Upper lobe of left lung (tissue), 6 donors: ENCODE measurements at regions not wholly inside any gene's neighbourhood (a gene's known extent, or its start where the extent isn't known, plus 50 kb on each side); places are given as distances from the start of the nearest gene placed in this dataset.
"Not testable (repeated sequence)": the region's sequence is repeated elsewhere in the genome, so short reads cannot be mapped to it uniquely, and the experiment has no call there.

Experiments
- ATAC-seq, 2 donors: fragments of 200-7000 bp; cut with Tn5 transposase; one replicate each; pipeline ENCODE4 v1.9.1; 2022; ENCODE audit warnings: mild to moderate bottlenecking in 2 of 2, moderate library complexity in 2 of 2; ENCODE audit not compliant: low FRiP score in 2 of 2
- DNase-seq, 2 donors: peaks; one replicate each; pipeline ENCODE4 v3.0.0-alpha.2; 2019 to 2020
- H3K27ac ChIP-seq, 4 donors: fragments of 200-600 bp; sonication (generic); one replicate each; pipeline ENCODE4 v1.5.1; 2016 to 2019
- H3K27me3 ChIP-seq, 4 donors: fragments of 200-600 bp; sonication (generic); one replicate each; pipeline ENCODE4 v1.5.1; 2017 to 2019
- H3K36me3 ChIP-seq, 4 donors: fragments of 200-600 bp; sonication (generic); one replicate each; pipeline ENCODE4 v1.5.1; 2016 to 2019
- H3K4me1 ChIP-seq, 4 donors: fragments of 200-600 bp; sonication (generic); one replicate each; pipeline ENCODE4 v1.5.1; 2018 to 2019
- H3K4me3 ChIP-seq, 4 donors: fragments of 200-600 bp; sonication (generic); one replicate each; pipeline ENCODE4 v1.5.1; 2017 to 2019; ENCODE audit warnings: mild to moderate bottlenecking in 2 of 4, moderate library complexity in 1 of 4
- H3K9me3 ChIP-seq, 4 donors: fragments of 200-600 bp; sonication (generic); one replicate each; pipeline ENCODE4 v1.5.1; 2018 to 2019
- CTCF ChIP-seq, 6 experiments: fragments of 450-650 bp in 4 of 6; fragments of 200-600 bp in 2 of 6; sonication (generic) in 2 of 6; IDR thresholded peaks; one replicate each; pipeline ENCODE4 v1.5.1; 2016 to 2019; ENCODE audit warnings: antibody characterized with exemption in 6 of 6
- EP300 ChIP-seq, 4 donors: sonication (generic); formaldehyde crosslinking; IDR thresholded peaks; one replicate each; pipeline ENCODE4 v1.5.1; 2017; ENCODE audit warnings: antibody characterized with exemption in 4 of 4, control low read depth in 2 of 4
- POLR2A ChIP-seq, 4 donors: fragments of 450-650 bp; IDR thresholded peaks; one replicate each; pipeline ENCODE4 v1.5.1; 2016 to 2017; ENCODE audit warnings: antibody characterized with exemption in 4 of 4, mild to moderate bottlenecking in 2 of 4
- POLR2AphosphoS5 ChIP-seq, 2 donors: sonication (generic); formaldehyde crosslinking; IDR thresholded peaks; one replicate each; pipeline ENCODE4 v1.5.1; 2017; ENCODE audit warnings: antibody characterized with exemption in 2 of 2
- WGBS, 2 donors: methylation state at CpG; one replicate each; pipeline ENCODE4 v1.1.5; 2017 to 2018; 5-methylcytosine and 5-hydroxymethylcytosine counted together
- donor health status: DM: no; HTN: no; CAD: no; lungs with moderate emphysema.
- donor health status: DM: no; HTN: yes; CAD: no; lungs with severe emphysema.

DNA sequence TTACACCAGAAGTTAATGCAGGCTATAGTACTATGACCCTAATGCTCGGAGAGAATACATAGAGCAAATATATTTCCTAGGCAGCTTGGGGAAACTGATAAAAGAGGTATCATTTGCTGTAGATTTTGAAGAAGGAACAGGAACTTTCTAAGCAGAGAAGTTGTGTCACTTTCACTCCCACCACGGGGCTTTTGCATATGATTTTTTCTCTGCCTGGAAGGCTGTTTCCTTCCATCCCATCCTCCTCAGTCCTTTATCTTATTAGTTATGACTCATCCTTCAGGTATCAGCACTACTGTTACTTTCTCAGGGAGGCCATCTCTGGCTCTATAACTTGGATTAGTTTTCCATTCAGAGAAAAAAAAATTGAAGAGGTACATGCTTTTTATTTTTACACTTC is 2006.1 kb upstream of the WWC1 start:
- WGBS, 2 donors, result 51 to 60% methylated on average over 2 of the region's 2 CpGs
- Histone ChIP-seq H3K4me1 (no peaks in the 10 kb centered on the region), H3K4me3 (no peak overlapping the region), H3K27ac (no peak overlapping the region), H3K36me3 (no peaks in the 10 kb centered on the region), H3K9me3 (no peaks in the 10 kb centered on the region), H3K27me3 (no peaks in the 10 kb centered on the region)
- ATAC-seq (no peak), DNase-seq (no peak)
- TF ChIP-seq CTCF (IDR thresholded peaks at IDR 0.05) (no peak), POLR2AphosphoS5 (IDR thresholded peaks at IDR 0.05) (no peak), POLR2A (IDR thresholded peaks at IDR 0.05) (no peak), EP300 (IDR thresholded peaks at IDR 0.05) (no peak)

DNA sequence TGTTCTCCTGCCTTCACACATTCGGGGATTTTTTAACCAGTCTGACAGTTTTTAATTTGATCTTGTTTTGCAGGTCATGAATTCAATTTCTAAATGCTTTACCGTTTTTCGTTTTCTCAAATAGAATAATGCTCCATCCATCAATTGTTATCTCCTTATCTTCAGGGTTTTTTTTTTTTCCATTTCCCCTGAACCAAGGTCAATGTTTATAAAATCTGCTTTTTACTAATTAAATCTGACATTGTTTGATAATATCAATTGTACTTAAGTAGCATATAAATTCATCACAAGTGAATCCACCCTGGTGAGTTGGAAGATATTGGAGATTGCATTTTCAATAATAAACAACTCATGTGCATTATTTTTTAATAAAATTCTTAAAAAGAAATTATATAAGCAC is 2004.6 kb upstream of the WWC1 start:
- TF ChIP-seq POLR2AphosphoS5 (IDR thresholded peaks at IDR 0.05) (no peak), POLR2A (IDR thresholded peaks at IDR 0.05) (no peak), CTCF (IDR thresholded peaks at IDR 0.05) (no peak), EP300 (IDR thresholded peaks at IDR 0.05) (no peak)
- no peaks in the 10 kb centered on the region for H3K36me3 ChIP-seq
- no peak overlapping the region for H3K4me3 ChIP-seq
- no peaks in the 10 kb centered on the region for H3K27me3 ChIP-seq
- 54 to 78% methylated on average over 3 of the region's 3 CpGs for WGBS, 2 donors
- DNase-seq (no peak), ATAC-seq (no peak)
- H3K27ac ChIP-seq, result no peak overlapping the region
- no peaks in the 10 kb centered on the region for H3K9me3 ChIP-seq
- H3K4me1 ChIP-seq, result no peaks in the 10 kb centered on the region

DNA sequence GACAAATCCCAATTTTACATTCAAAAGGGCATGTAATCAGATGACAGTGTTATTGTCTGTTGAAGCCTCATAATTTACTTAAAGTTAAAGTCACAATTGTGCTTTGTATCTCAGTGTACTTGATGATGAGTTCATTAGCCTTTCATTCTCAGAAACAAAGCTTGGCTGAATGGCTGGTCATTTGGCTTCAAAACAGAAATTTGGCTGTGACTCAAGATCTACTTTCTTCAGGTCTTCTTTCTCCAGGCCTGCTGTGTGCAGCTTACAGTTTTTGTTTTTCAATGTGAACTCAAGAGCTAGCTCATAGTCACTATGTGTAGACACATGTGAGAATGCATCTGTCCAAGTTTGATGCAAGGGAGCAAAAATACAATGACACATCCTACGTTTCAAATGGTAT is 2003.6 kb upstream of the WWC1 start:
- Histone ChIP-seq H3K9me3 (no peaks in the 10 kb centered on the region), H3K27ac (no peak overlapping the region), H3K36me3 (no peaks in the 10 kb centered on the region), H3K4me1 (no peaks in the 10 kb centered on the region), H3K4me3 (no peak overlapping the region), H3K27me3 (no peaks in the 10 kb centered on the region)
- ATAC-seq (no peak), DNase-seq (no peak)
- no peak for TF ChIP-seq POLR2A (IDR thresholded peaks at IDR 0.05)
- no peak for TF ChIP-seq CTCF (IDR thresholded peaks at IDR 0.05)
- no peak for TF ChIP-seq EP300 (IDR thresholded peaks at IDR 0.05)
- TF ChIP-seq POLR2AphosphoS5 (IDR thresholded peaks at IDR 0.05), result no peak
- 61 to 75% methylated on average over 1 of the region's 1 CpG for WGBS, 2 donors

GRCh38 chr5:166291800-166292199 is 1999.6 kb upstream of the WWC1 start:
- WGBS, 2 donors, result 76 to 77% methylated on average over 2 of the region's 2 CpGs
- H3K27ac ChIP-seq, H3K4me1 ChIP-seq, DNase-seq, H3K4me3 ChIP-seq, ATAC-seq, H3K27me3 ChIP-seq, H3K36me3 ChIP-seq, H3K9me3 ChIP-seq: not testable (repeated sequence)

DNA sequence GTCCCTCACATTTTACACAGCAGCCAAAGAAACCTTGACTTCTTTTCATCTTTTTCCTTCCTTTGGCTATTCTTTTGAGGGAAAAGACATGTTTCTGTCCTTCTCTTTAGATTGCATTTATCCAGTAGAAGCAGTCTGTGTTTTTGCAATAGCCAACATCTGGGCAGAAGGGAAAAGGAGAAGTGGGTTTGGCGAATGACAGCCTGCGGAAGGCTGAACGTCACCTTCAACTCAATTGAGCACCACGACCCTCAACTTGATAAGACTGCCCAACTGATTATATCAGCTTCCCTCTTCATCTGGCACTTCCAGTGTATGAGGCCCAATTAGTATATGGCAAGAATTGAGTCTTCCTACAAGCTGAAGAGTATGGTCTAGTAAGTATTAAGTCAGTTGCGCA is 1997.6 kb upstream of the WWC1 start:
- 40% methylated on average over 5 of the region's 5 CpGs for WGBS, 2 donors
- Histone ChIP-seq H3K27ac (no peak overlapping the region), H3K4me3 (no peak overlapping the region), H3K9me3 (no peaks in the 10 kb centered on the region), H3K36me3 (no peaks in the 10 kb centered on the region), H3K4me1 (no peaks in the 10 kb centered on the region), H3K27me3 (no peaks in the 10 kb centered on the region)
- ATAC-seq (no peak), DNase-seq (no peak)
- TF ChIP-seq CTCF (IDR thresholded peaks at IDR 0.05), result no peak
